ENCODE measurements at regions not wholly inside any gene's neighbourhood (a gene's known extent, or its start where the extent isn't known, plus 50 kb on each side); places are given as distances from the start of the nearest gene placed in this dataset.
"Not testable (repeated sequence)": the region's sequence is repeated elsewhere in the genome, so short reads cannot be mapped to it uniquely, and the experiment has no call there.

DNA sequence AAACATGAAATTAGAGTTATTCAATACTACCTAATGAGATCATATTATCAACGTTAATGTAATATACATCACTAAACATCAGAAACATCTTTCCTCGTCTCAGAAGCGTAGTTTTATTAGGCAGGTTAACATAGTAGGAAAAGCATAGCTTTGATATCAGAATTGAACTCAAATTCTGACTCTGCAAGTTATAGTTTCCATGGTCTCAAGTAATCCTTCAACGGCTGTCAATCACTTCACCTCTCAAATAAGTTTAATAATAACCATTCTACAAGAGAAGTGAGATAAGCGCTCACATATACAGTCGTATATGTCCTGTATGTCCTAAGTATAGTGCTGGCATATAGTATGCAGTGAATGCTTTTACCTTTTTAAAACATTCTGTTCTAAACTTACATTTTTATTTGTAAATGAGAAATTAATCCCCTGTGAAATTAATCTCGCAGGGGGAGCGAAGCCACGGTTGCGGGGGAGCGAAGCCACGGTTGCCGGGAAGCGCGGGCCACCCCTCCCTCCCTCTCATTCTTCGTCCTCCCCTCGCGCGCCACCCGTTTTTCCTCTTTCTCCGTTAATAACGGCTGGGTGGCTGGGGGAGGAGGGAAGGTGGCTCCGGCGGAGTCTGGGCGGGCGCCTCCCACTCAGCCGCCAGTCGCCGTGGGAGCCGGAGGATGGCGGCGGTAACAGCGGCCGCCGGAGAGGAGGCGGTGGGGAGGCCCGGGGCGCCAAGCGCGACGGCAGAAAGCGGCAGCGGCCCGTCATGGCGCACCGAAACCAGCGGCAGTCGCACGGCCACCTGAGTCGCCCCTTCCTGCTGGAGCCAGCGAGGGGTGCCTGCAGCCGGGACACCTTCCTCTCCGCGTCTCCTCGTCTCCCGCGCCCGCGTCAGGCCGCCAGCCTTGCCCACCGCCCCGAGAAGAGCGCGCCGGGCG, 163.8 kb downstream of the KBTBD2 start:
- CTCF ChIA-PET; H3K4me1 Mint-ChIP-seq (ENCODE audit: low read depth); H3K36me3 Mint-ChIP-seq (ENCODE audit: low read depth); H3K27ac Mint-ChIP-seq; H3K9me3 Mint-ChIP-seq: not testable (repeated sequence)
- peak overlapping the region; percentile 62 for H3K4me3 Mint-ChIP-seq
- intact Hi-C loops (cut with micrococcal nuclease): loop anchor here (1.0 to 2.0 kb wide), 2 partner anchors 215 to 237 kb away; partner anchors contain the start of gene LSM5
- peaks cover 21% of the 10 kb centered on the region for H3K27me3 Mint-ChIP-seq (ENCODE audit: low read depth)
- peak; percentile 39 for DNase-seq

DNA sequence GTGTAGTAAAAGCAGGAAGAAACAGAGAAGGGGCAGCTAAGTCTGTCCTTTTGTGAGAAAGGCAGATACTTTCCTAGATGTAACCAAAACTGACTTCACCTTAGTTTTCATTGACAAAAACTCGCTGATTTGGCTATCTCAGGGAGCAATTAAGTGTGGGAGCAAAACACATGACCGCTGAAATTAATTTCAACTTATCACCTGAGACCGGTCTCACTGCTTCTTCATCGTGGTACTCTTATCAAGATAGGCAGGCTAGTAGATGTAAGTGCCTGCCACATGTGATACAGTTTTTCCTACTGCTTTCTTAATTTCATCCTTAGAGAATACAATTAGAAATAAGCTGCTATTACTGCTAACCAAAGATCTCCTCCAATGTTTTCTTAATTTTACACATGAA, 168.7 kb downstream of the KBTBD2 start:
- H3K27me3 Mint-ChIP-seq (ENCODE audit: low read depth): peaks cover 13% of the 10 kb centered on the region
- intact Hi-C loops (cut with micrococcal nuclease); H3K4me3 Mint-ChIP-seq; DNase-seq; CTCF ChIA-PET; H3K27ac Mint-ChIP-seq; H3K4me1 Mint-ChIP-seq (ENCODE audit: low read depth); H3K9me3 Mint-ChIP-seq; H3K36me3 Mint-ChIP-seq (ENCODE audit: low read depth): not testable (repeated sequence)

DNA sequence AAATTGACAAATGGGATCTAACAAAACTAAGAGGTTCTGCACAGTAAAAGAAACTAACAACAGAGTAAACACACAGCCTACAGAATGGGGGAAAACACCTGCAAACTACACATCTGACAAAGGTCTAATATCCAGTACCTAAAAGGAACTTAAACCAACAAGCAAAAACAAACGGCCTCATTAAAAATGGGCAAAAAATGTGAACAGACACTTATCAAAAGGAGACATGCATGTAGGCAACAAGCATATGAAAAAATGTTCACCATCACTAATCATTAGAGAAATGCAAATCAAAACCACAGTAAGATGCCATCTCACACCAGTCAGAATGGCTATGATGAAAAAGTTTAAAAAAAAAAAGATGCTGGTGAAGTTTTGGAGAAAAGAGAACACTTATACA, 197.4 kb downstream of the KBTBD2 start:
- intact Hi-C loops (cut with micrococcal nuclease): loop anchor here (2.0 to 5.0 kb wide), 2 partner anchors 69 to 358 kb away; no protein-coding TSS in a partner anchor
- H3K27ac Mint-ChIP-seq: no peak overlapping the region
- peaks cover 2% of the 10 kb centered on the region for H3K27me3 Mint-ChIP-seq (ENCODE audit: low read depth)
- no peak overlapping the region for H3K4me3 Mint-ChIP-seq
- DNase-seq: no peak
- no peaks in the 10 kb centered on the region for H3K9me3 Mint-ChIP-seq
- CTCF ChIA-PET: no interaction called here
- no peaks in the 10 kb centered on the region for H3K36me3 Mint-ChIP-seq (ENCODE audit: low read depth)
- peaks cover 8% of the 10 kb centered on the region for H3K4me1 Mint-ChIP-seq (ENCODE audit: low read depth)

DNA sequence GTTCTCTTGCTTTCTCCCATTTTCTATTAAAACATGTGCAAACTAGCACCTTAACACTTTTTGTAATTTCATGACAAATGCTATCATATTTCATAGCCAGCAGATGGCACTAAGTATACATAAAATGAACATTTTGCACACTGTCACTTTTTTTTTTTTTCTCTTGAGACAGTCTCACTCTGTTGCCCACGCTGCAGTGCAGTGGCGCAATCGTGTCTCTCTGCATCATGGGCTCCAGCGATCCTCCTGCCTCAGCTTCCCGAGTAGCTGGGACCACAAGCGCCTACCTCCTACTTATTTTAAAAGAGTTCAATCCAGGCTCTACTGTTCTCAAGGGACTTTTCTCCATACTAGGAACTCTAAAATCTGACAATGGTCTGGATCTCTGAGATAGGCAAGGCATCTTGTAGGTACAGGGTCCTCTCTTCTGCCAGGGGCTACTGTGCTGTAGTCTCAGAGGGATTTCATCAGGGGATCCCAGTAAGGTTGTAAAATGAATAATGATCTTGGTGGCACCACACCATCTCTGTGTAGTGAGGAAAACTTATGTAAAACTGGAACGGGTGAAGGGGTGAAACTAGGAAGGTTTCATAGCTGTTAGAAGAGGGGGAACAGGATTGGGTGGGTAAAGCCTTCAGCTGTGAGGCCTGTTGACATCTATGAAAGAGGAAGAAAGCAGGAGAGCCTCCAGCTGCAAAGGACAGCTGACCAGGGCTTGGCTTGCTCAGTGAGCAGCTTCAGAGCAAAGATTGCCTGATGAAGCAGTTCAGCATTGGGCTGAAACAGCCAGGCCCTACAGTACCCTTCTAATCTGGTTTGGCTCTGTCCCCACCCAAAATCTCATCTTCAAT, 196.9 kb downstream of the AVL9 start:
- intact Hi-C loops (cut with micrococcal nuclease): loop anchor here (1.0 to 5.0 kb wide), 4 partner anchors 251 to 1241 kb away; partner anchors contain the start of gene RP9
- H3K4me3 Mint-ChIP-seq; H3K36me3 Mint-ChIP-seq (ENCODE audit: low read depth); CTCF ChIA-PET; H3K27ac Mint-ChIP-seq; H3K9me3 Mint-ChIP-seq; H3K27me3 Mint-ChIP-seq (ENCODE audit: low read depth): not testable (repeated sequence)
- peaks cover 13% of the 10 kb centered on the region for H3K4me1 Mint-ChIP-seq (ENCODE audit: low read depth)
- DNase-seq: peak; percentile 38

DNA sequence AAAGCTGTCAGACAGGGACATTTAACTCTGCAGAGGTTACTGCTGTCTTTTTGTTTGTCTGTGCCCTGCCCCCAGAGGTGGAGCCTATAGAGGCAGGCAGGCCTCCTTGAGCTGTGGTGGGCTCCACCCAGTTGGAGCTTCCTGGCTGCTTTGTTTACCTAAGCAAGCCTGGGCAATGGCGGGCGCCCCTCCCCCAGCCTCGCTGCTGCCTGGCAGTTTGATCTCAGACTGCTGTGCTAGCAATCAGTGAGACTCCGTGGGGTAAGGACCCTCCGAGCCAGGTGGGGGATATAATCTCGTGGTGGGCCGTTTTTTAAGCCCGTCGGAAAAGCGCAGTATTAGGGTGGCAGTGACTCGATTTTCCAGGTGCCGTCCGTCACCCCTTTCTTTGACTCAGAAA, 192.8 kb downstream of the AVL9 start:
- H3K4me3 Mint-ChIP-seq; H3K27ac Mint-ChIP-seq; H3K27me3 Mint-ChIP-seq (ENCODE audit: low read depth); H3K9me3 Mint-ChIP-seq; DNase-seq; CTCF ChIA-PET; intact Hi-C loops (cut with micrococcal nuclease); H3K36me3 Mint-ChIP-seq (ENCODE audit: low read depth): not testable (repeated sequence)
- H3K4me1 Mint-ChIP-seq (ENCODE audit: low read depth): peaks cover 13% of the 10 kb centered on the region

DNA sequence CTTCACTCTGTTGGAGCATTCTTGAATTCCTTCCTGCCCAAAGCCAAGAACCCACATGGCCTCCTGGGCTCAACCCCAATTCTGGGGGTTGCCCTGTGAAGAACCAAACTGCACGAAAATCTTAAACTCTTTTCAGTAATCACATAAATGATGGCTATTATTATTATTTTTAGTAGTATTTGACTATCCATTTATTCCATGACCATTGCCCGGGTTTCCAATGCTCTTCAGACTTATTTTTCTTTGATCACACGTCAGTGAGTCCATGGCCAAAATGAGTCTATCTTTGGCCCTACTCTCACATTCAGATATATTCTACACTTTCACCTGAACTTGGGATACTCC, 185.9 kb downstream of the AVL9 start:
- CTCF ChIA-PET: no interaction called here
- Mint-ChIP-seq H3K27me3 (ENCODE audit: low read depth) (peaks cover 5% of the 10 kb centered on the region), H3K4me3 (no peak overlapping the region), H3K4me1 (ENCODE audit: low read depth) (no peaks in the 10 kb centered on the region), H3K27ac (no peak overlapping the region), H3K9me3 (no peaks in the 10 kb centered on the region), H3K36me3 (ENCODE audit: low read depth) (no peaks in the 10 kb centered on the region)
- DNase-seq: no peak
- intact Hi-C loops (cut with micrococcal nuclease): no loop called here

DNA sequence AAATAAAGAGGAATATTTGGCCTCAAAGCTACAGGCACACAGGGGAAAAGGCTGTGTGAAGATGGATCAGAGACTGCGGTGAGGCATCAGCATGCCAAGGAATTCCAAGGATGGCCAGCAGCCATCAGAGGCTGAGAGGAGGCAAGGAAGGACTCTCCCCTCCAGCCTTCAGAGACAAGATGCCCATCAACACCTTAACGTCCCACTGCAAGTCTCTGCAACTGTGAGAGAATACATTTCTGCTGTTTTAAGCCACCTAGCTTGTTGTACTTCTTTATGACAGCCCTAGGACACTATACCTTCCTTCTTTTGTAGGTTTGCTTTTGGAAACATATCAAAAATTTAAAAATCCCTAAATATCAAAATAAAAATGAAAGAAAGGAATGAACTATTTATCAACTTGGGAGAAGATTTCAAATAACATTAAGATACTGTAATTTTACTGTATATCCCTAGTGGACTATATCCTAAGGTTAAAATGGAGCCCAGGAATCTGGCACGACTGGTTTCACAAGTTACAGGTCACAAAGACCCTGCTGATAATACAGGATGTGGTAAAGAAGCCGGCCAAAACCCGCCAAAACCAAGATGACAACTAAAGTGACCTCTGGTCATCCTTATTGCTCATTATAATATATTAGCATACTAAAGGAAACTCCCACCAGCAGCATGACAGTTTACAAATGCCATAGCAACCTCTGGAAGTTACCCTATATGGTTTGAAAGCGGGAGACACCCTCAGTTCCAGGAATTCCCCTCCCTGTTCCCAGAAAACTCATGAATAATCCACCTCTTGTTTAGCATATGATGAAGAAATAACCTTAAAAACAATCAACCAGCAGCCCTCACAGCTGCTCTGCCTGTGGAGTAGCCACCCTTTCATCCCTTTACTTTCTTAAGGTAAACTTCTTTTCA, 185.2 kb downstream of the AVL9 start:
- no peak overlapping the region for H3K27ac Mint-ChIP-seq

DNA sequence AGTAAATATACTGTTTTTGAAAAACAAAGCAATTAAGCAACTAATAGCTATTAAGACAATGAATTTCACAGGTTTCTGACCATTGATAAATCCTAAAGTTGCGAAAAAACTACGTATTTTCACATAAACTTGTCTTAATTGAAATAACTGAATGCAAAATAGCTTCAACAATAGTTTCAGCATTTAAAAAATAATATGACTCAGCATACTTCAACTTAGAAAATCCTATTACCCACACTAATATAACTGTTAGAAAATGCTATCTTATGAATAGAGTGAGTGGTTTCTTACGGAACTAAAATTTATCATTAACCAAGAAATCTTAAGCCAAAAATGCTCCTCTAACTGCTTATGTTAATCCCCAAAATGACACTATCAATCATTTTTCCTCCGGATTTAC, 183.9 kb downstream of the AVL9 start:
- DNase-seq: no peak
- Mint-ChIP-seq H3K27me3 (ENCODE audit: low read depth) (peaks cover 5% of the 10 kb centered on the region), H3K4me3 (no peak overlapping the region), H3K4me1 (ENCODE audit: low read depth) (no peaks in the 10 kb centered on the region), H3K9me3 (no peaks in the 10 kb centered on the region), H3K36me3 (ENCODE audit: low read depth) (no peaks in the 10 kb centered on the region), H3K27ac (no peak overlapping the region)
- CTCF ChIA-PET: interaction anchor here (0.6 kb wide), 1 partner anchor 161 kb away, joined by 3 read pairs; no protein-coding TSS in a partner anchor
- intact Hi-C loops (cut with micrococcal nuclease): no loop called here

More for the DNA sequence above, 185.2 kb downstream of the AVL9 start:
- Mint-ChIP-seq H3K4me1 (ENCODE audit: low read depth) (no peaks in the 10 kb centered on the region), H3K9me3 (no peaks in the 10 kb centered on the region), H3K27me3 (ENCODE audit: low read depth) (peaks cover 5% of the 10 kb centered on the region), H3K4me3 (no peak overlapping the region), H3K36me3 (ENCODE audit: low read depth) (no peaks in the 10 kb centered on the region)
- intact Hi-C loops (cut with micrococcal nuclease): no loop called here
- CTCF ChIA-PET: no interaction called here
- DNase-seq: no peak

DNA sequence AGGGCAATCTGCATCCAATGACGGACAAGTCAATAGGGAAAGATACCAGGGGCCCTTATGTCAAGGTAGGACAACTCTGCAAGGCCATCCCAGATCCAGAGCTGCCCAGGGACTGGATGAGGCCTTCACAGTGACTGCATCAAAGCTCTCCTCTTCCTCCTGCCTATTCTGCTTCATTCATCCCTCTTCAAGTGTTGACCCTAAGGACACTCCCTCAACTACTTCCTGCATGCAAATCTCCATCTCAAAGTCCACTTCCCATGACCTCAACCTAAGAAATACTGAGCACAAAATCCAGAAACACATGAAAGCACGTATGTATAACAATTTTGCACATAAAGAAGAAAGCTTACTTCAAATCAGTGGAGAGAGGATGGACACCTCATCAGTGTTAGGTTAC, 182.3 kb downstream of the AVL9 start:
- H3K9me3 Mint-ChIP-seq: no peaks in the 10 kb centered on the region
- intact Hi-C loops (cut with micrococcal nuclease): no loop called here
- CTCF ChIA-PET: interaction anchor here (0.5 kb wide), 1 partner anchor 786 kb away, joined by 3 read pairs; no protein-coding TSS in a partner anchor
- H3K4me1 Mint-ChIP-seq (ENCODE audit: low read depth): no peaks in the 10 kb centered on the region
- no peaks in the 10 kb centered on the region for H3K36me3 Mint-ChIP-seq (ENCODE audit: low read depth)
- H3K4me3 Mint-ChIP-seq: no peak overlapping the region
- peaks cover 5% of the 10 kb centered on the region for H3K27me3 Mint-ChIP-seq (ENCODE audit: low read depth)
- DNase-seq: no peak
- no peak overlapping the region for H3K27ac Mint-ChIP-seq

DNA sequence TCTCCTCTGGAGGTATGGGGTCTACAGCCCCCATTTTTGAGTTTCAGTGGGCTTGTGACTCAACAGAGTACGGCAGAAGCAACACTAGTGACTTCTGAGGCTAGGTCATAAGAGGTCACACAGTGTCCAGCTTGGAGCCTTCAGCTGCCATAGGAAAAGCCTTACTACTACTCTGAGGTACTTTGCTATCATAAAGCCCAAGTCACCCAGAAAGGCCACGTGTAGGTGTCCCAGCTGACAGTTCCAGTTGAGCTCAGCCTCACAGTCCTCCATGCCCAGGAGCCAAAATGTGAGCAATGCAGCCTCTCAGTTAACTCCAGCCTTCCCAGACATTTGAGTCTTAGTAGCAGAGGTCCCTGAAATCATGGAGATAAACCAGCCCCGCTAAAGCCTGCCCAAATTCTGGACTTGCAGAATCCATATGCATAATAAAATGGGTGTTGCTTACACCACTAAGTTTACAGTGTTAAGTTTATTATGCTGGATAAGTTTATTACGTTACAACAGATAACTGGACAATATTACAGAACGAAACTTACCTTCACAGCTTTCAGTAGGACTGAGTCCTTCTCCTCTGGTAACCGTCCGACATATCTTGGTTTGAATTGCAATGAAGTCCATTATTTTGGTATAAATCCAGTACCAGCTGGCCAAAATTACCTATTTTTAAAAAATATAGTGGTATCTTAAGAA, 181.1 kb downstream of the AVL9 start:
- no peak for DNase-seq
- no peaks in the 10 kb centered on the region for H3K4me1 Mint-ChIP-seq (ENCODE audit: low read depth)
- H3K9me3 Mint-ChIP-seq: no peaks in the 10 kb centered on the region
- CTCF ChIA-PET: no interaction called here
- H3K27ac Mint-ChIP-seq: no peak overlapping the region
- intact Hi-C loops (cut with micrococcal nuclease): no loop called here
- H3K36me3 Mint-ChIP-seq (ENCODE audit: low read depth): no peaks in the 10 kb centered on the region
- H3K4me3 Mint-ChIP-seq: no peak overlapping the region
- H3K27me3 Mint-ChIP-seq (ENCODE audit: low read depth): peaks cover 5% of the 10 kb centered on the region

DNA sequence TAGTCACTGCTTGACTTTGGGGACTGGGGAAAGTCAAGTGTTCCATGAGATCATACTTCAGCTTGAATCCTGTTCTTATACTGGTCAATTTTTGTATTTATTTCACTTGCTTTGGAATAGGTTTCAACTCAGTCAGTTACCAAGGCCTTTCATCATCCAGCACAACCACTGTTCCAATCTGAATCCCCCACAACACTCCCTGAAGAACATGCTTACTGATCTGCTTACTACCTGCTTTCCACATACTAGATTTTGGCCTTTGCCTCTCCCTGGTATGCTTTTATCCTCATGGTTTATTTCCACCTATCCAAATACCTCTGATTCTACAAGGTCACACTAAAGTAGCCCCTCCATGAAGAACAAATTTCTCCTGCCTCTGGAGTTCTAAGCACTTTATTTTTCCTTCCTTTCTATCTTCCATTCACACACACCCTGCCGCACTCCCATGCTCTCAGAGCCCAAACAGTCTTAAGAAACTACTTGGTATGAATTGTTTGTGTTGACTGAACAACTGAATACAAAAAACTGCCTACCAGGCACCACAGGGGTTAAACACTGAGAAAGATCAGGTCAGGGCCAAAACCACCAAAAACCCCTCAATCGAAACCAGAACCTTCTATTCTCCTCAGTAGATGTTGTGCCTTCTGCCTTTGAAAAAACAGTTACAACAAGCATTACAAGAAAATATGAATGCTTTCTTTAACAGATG, 178.1 kb downstream of the AVL9 start:
- Mint-ChIP-seq H3K27me3 (ENCODE audit: low read depth) (no peaks in the 10 kb centered on the region), H3K4me1 (ENCODE audit: low read depth) (no peaks in the 10 kb centered on the region), H3K9me3 (no peaks in the 10 kb centered on the region), H3K4me3 (no peak overlapping the region), H3K27ac (no peak overlapping the region), H3K36me3 (ENCODE audit: low read depth) (no peaks in the 10 kb centered on the region)
- intact Hi-C loops (cut with micrococcal nuclease): no loop called here
- no peak for DNase-seq
- CTCF ChIA-PET: no interaction called here
